ENCODE measurements at regions not wholly inside any gene's neighbourhood (a gene's known extent, or its start where the extent isn't known, plus 50 kb on each side); places are given as distances from the start of the nearest gene placed in this dataset.

DNA sequence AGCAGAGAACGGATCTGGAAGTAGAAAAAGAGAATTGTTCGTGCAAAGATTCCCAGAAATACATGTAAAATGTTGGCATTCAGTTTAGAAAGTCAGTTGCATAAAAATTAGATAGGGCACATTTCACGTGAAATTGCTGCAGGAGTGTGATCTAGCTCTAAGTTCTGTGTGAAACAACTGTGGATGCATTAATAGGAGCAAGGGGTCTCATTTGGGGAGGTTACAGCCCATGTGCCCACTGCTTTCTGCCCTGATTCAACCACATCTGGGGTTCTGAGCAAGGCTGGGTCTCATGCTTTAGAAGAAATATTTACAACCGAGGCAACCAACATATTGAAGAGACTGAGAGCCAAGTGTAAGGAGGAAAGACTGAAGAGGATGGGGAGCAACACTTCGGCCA lies 639.0 kb downstream of the BCOR start:
- Histone ChIP-seq H3K4me2 (ENCODE audit: insufficient read depth, insufficient read length, low read length) (no peak overlapping the region), H2BK5ac (ENCODE audit: insufficient read length, low read length) (no peak overlapping the region)
- no CpG with 5 or more reads among the region's 5 CpGs for WGBS (ENCODE audit: extremely low coverage, insufficient read length, low lambda C conversion rate)

More for the DNA sequence above, 639.0 kb downstream of the BCOR start:
- peaks cover 11% of the 10 kb centered on the region for H3K27me3 Mint-ChIP-seq (ENCODE audit: low read depth)
- Histone ChIP-seq H2AK5ac (ENCODE audit: insufficient read length, low read length) (no peak overlapping the region), H3K79me1 (ENCODE audit: insufficient read depth, low read depth, low read length, poor library complexity, severe bottlenecking) (no peaks in the 10 kb centered on the region), H3K4ac (ENCODE audit: low read depth, low read length) (no peak overlapping the region), H3K23ac (ENCODE audit: insufficient read length, low read depth, low read length) (no peak overlapping the region), H3T11ph (ENCODE audit: low read length) (no peak overlapping the region), H2AFZ (ENCODE audit: low read length) (no peak overlapping the region), H2BK20ac (ENCODE audit: low read depth, low read length, poor library complexity, severe bottlenecking) (no peak overlapping the region), H2BK120ac (ENCODE audit: low read depth, low read length, poor library complexity, severe bottlenecking) (no peak overlapping the region), H3K27ac (ENCODE audit: insufficient read length, low read depth, low read length) (no peak overlapping the region), H4K91ac (ENCODE audit: insufficient read length, low read depth, low read length) (no peak overlapping the region), H3K18ac (ENCODE audit: insufficient read length, low read depth, low read length) (no peak overlapping the region), H3K56ac (ENCODE audit: insufficient read length, low read depth, low read length) (no peak overlapping the region), H2BK12ac (ENCODE audit: insufficient read length, low read depth, low read length) (no peak overlapping the region), H3K14ac (ENCODE audit: insufficient read depth, low read length) (no peak overlapping the region), H3K27me3 (ENCODE audit: insufficient read depth, low read length) (no peaks in the 10 kb centered on the region), H4K20me1 (ENCODE audit: control insufficient read depth, insufficient read depth, insufficient read length) (no peaks in the 10 kb centered on the region), H3K4me1 (ENCODE audit: insufficient read depth, low read length) (no peaks in the 10 kb centered on the region), H2BK15ac (ENCODE audit: low read depth, low read length) (no peak overlapping the region), H3K9me3 (ENCODE audit: control insufficient read depth, low read depth, low read length) (no peaks in the 10 kb centered on the region), H4K5ac (ENCODE audit: insufficient read length, low read depth, low read length) (no peak overlapping the region), H3K79me2 (ENCODE audit: insufficient read depth, low read length) (no peaks in the 10 kb centered on the region), H3K23me2 (ENCODE audit: insufficient read length, low read depth, low read length, poor library complexity, severe bottlenecking) (no peaks in the 10 kb centered on the region), H3K9ac (ENCODE audit: extremely low read depth, insufficient read length, low read length) (no peak overlapping the region), H4K8ac (replicated peaks; ENCODE audit: insufficient read length, low read depth, low read length) (no peak overlapping the region)
- TF ChIP-seq, protein P1, sequence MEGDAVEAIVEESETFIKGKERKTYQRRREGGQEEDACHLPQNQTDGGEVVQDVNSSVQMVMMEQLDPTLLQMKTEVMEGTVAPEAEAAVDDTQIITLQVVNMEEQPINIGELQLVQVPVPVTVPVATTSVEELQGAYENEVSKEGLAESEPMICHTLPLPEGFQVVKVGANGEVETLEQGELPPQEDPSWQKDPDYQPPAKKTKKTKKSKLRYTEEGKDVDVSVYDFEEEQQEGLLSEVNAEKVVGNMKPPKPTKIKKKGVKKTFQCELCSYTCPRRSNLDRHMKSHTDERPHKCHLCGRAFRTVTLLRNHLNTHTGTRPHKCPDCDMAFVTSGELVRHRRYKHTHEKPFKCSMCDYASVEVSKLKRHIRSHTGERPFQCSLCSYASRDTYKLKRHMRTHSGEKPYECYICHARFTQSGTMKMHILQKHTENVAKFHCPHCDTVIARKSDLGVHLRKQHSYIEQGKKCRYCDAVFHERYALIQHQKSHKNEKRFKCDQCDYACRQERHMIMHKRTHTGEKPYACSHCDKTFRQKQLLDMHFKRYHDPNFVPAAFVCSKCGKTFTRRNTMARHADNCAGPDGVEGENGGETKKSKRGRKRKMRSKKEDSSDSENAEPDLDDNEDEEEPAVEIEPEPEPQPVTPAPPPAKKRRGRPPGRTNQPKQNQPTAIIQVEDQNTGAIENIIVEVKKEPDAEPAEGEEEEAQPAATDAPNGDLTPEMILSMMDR (conservative IDR thresholded peaks at IDR 0.05): no peak
- H3K9me3 Mint-ChIP-seq: peaks cover 60 to 76% of the 10 kb centered on the region in 2 experiments
- peaks cover 2 to 12% (median 6%) of the 10 kb centered on the region in 3 experiments; a peak in 5 of 7 replicates for H3K36me3 Mint-ChIP-seq (ENCODE audit: insufficient read depth in 1 of 3, low read depth in 3 of 3)
- no peaks in the 10 kb centered on the region for H3K4me1 Mint-ChIP-seq
- no peak overlapping the region for H3K4me3 Mint-ChIP-seq
- no peak for DNase-seq
- no peak overlapping the region for H3K27ac Mint-ChIP-seq

Measured in H9 (cell line).